Cardiac muscle cell (in vitro differentiated cells and primary cell): ENCODE measurements at regions not wholly inside any gene's neighbourhood (a gene's known extent, or its start where the extent isn't known, plus 50 kb on each side); places are given as distances from the start of the nearest gene placed in this dataset.
A peak's percentile ranks its signal among the peaks of the same experiment; 100 is the strongest.
"Not testable (repeated sequence)": the region's sequence is repeated elsewhere in the genome, so short reads cannot be mapped to it uniquely, and the experiment has no call there.

ENCODE experiments used
- DNase-seq, 2 donors: peaks; one replicate each; pipeline versions ENCODE4 v3.0.0 to v3.0.0-alpha.2; 2010 to 2017; ENCODE audit warnings: low read depth in 1 of 2, low spot score in 1 of 2
- H3K27ac ChIP-seq: fragments of 200-600 bp; sonication (generic); 2 replicates; pipeline ENCODE4 v1.5.1; 2016
- H3K27me3 ChIP-seq: fragments of 200-600 bp; sonication (generic); 2 replicates; pipeline ENCODE4 v1.6.0; 2016; ENCODE audit warnings: control low read depth
- H3K36me3 ChIP-seq: fragments of 200-600 bp; sonication (generic); 2 replicates; pipeline ENCODE4 v1.5.1; 2016; ENCODE audit warnings: control low read depth
- H3K4me1 ChIP-seq: fragments of 200-600 bp; sonication (generic); 2 replicates; pipeline ENCODE4 v1.8.1; 2017; ENCODE audit warnings: low read depth, mild to moderate bottlenecking, mixed run types
- H3K4me3 ChIP-seq: fragments of 200-600 bp; sonication (generic); 2 replicates; pipeline ENCODE4 v1.5.1; 2016; ENCODE audit warnings: mild to moderate bottlenecking
- H3K9me3 ChIP-seq: fragments of 200-600 bp; sonication (generic); 2 replicates; pipeline ENCODE4 v1.5.1; 2017; ENCODE audit warnings: low read depth, mild to moderate bottlenecking, control low read depth
- CTCF ChIP-seq: IDR thresholded peaks from 2 replicates; pipeline ENCODE4 v1.5.1; 2012; ENCODE audit warnings: low read depth, mild to moderate bottlenecking, low read length

- not testable (repeated sequence) for H3K9me3 ChIP-seq
These were observed 100.8 kb downstream of the ALG10 start for GRCh38 chr12:34123092-34123491.

GRCh38 chr12:34124608-34125007 lies 102.3 kb downstream of the ALG10 start:
- Histone ChIP-seq H3K27ac (no peak overlapping the region), H3K4me1 (no peaks in the 10 kb centered on the region), H3K9me3 (no peaks in the 10 kb centered on the region), H3K36me3 (no peaks in the 10 kb centered on the region), H3K4me3 (no peak overlapping the region), H3K27me3 (no peaks in the 10 kb centered on the region)
- DNase-seq = no peak
- TF ChIP-seq CTCF = no peak

More at GRCh38 chr12:34123092-34123491, 100.8 kb downstream of the ALG10 start:
- not testable (repeated sequence) for H3K4me1 ChIP-seq, H3K36me3 ChIP-seq, H3K27ac ChIP-seq, H3K27me3 ChIP-seq, H3K4me3 ChIP-seq
- DNase-seq = peak in 1 of 2 donors; percentile 37
- TF ChIP-seq CTCF = peak; percentile 64

- DNase-seq = no peak
- no peaks in the 10 kb centered on the region for H3K4me1 ChIP-seq
- no peak overlapping the region for H3K4me3 ChIP-seq
- TF ChIP-seq CTCF = no peak
- H3K27ac ChIP-seq = no peak overlapping the region
- no peaks in the 10 kb centered on the region for H3K27me3 ChIP-seq
- no peaks in the 10 kb centered on the region for H3K9me3 ChIP-seq
- H3K36me3 ChIP-seq = no peaks in the 10 kb centered on the region
These were observed 103.9 kb downstream of the ALG10 start for GRCh38 chr12:34126239-34126641.

GRCh38 chr12:34126805-34127204 lies 104.5 kb downstream of the ALG10 start:
- H3K9me3 ChIP-seq = no peaks in the 10 kb centered on the region
- no peaks in the 10 kb centered on the region for H3K36me3 ChIP-seq
- no peak overlapping the region for H3K27ac ChIP-seq
- no peak overlapping the region for H3K4me3 ChIP-seq
- no peaks in the 10 kb centered on the region for H3K4me1 ChIP-seq
- no peaks in the 10 kb centered on the region for H3K27me3 ChIP-seq
- no peak for TF ChIP-seq CTCF
- no peak for DNase-seq

GRCh38 chr12:34127379-34127778 lies 105.1 kb downstream of the ALG10 start:
- H3K4me1 ChIP-seq, H3K27ac ChIP-seq, H3K9me3 ChIP-seq, H3K4me3 ChIP-seq, H3K36me3 ChIP-seq, H3K27me3 ChIP-seq, DNase-seq: not testable (repeated sequence)

- Histone ChIP-seq H3K27ac (no peak overlapping the region), H3K9me3 (no peaks in the 10 kb centered on the region), H3K4me3 (no peak overlapping the region), H3K36me3 (no peaks in the 10 kb centered on the region), H3K4me1 (no peaks in the 10 kb centered on the region), H3K27me3 (no peaks in the 10 kb centered on the region)
- TF ChIP-seq CTCF = no peak
- DNase-seq = no peak
These were observed 120.1 kb downstream of the ALG10 start for GRCh38 chr12:34142430-34142829.
